Lower lobe of right lung (tissue), 2 donors: ENCODE measurements at regions not wholly inside any gene's neighbourhood (a gene's known extent, or its start where the extent isn't known, plus 50 kb on each side); places are given as distances from the start of the nearest gene placed in this dataset.

Experiments used
- ATAC-seq, 2 donors: fragments of 200-7000 bp; cut with Tn5 transposase; one replicate each; pipeline ENCODE4 v1.9.1; 2020 to 2022; ENCODE audit warnings: mild to moderate bottlenecking in 2 of 2, moderate library complexity in 2 of 2
- DNase-seq: peaks from one replicate; pipeline ENCODE4 v3.0.0-alpha.2; 2020
- H3K27ac ChIP-seq: fragments of 200-600 bp; one replicate; pipeline ENCODE4 v1.8.0; 2022
- H3K27me3 ChIP-seq: fragments of 200-600 bp; one replicate; pipeline ENCODE4 v1.8.0; 2022; ENCODE audit warnings: low read depth
- H3K36me3 ChIP-seq: fragments of 200-600 bp; one replicate; pipeline ENCODE4 v1.8.0; 2022; ENCODE audit warnings: mild to moderate bottlenecking
- H3K4me1 ChIP-seq: fragments of 200-600 bp; one replicate; pipeline ENCODE4 v1.8.0; 2022
- H3K4me3 ChIP-seq: fragments of 200-600 bp; one replicate; pipeline ENCODE4 v1.8.0; 2022; ENCODE audit warnings: mild to moderate bottlenecking
- H3K9me3 ChIP-seq: fragments of 200-600 bp; one replicate; pipeline ENCODE4 v1.8.0; 2022
- CTCF ChIP-seq: fragments of 200-600 bp; IDR thresholded peaks from one replicate; pipeline ENCODE4 v1.8.0; 2022; ENCODE audit warnings: antibody characterized with exemption, mild to moderate bottlenecking
- intact Hi-C: fragments of 100-400 bp; cut with DNase I; formaldehyde crosslinking; loops from one replicate; pipeline ENCODE4 v1.11.0; 2022
- donor health status: DM: no; HTN: yes; CAD: no; lungs with severe emphysema.

- intact Hi-C loops, result no loop called here
- no peaks in the 10 kb centered on the region for H3K36me3 ChIP-seq
- no peak for TF ChIP-seq CTCF
Observed at GRCh38 chr2:220491670-220492069, 864.2 kb downstream of the SLC4A3 start.

GRCh38 chr2:220493871-220494525, 866.6 kb downstream of the SLC4A3 start:
- ATAC-seq, result no peak
- no peak overlapping the region for H3K27ac ChIP-seq

More at GRCh38 chr2:220491670-220492069, 864.2 kb downstream of the SLC4A3 start:
- DNase-seq (no peak), ATAC-seq (no peak)
- no peaks in the 10 kb centered on the region for H3K4me1 ChIP-seq
- H3K27ac ChIP-seq, result no peak overlapping the region
- H3K27me3 ChIP-seq, result no peaks in the 10 kb centered on the region
- no peaks in the 10 kb centered on the region for H3K9me3 ChIP-seq
- H3K4me3 ChIP-seq, result no peak overlapping the region

GRCh38 chr2:220496513-220496912, 869.1 kb downstream of the SLC4A3 start:
- no peak for ATAC-seq
- TF ChIP-seq CTCF, result no peak
- no peak overlapping the region for H3K4me3 ChIP-seq

More at GRCh38 chr2:220493871-220494525, 866.6 kb downstream of the SLC4A3 start:
- no peak for TF ChIP-seq CTCF
- Histone ChIP-seq H3K4me1 (no peaks in the 10 kb centered on the region), H3K36me3 (no peaks in the 10 kb centered on the region), H3K27me3 (no peaks in the 10 kb centered on the region), H3K4me3 (no peak overlapping the region), H3K9me3 (no peaks in the 10 kb centered on the region)
- no peak for DNase-seq
- intact Hi-C loops, result no loop called here

DNA sequence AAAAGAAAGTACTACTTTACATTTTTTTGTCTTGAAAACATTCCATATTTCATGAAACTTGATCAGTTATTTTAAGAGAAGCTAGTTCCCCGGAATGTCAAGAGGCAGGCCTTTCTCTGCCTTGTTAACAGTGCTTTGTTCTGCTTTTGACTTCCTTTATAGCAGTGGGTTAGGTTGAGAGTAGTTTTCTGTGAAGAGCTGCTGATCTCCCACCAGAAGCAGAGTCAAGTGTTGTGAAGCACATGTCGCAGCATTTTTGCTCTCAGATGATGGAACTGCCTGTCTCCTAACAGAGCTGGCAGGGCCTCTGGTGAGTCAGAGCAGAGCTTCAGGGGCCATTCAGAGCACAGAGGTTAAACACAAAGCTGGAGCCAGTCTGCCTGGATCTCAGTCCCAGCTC, 871.8 kb downstream of the SLC4A3 start:
- TF ChIP-seq CTCF, result no peak
- ATAC-seq, result peak in 1 of 2 donors; percentile 23
- Histone ChIP-seq H3K27ac (no peak overlapping the region), H3K9me3 (no peaks in the 10 kb centered on the region), H3K27me3 (no peaks in the 10 kb centered on the region), H3K36me3 (no peaks in the 10 kb centered on the region), H3K4me1 (no peaks in the 10 kb centered on the region), H3K4me3 (no peak overlapping the region)
- DNase-seq, result no peak
- intact Hi-C loops, result no loop called here

More at GRCh38 chr2:220496513-220496912, 869.1 kb downstream of the SLC4A3 start:
- Histone ChIP-seq H3K4me1 (no peaks in the 10 kb centered on the region), H3K9me3 (no peaks in the 10 kb centered on the region), H3K36me3 (no peaks in the 10 kb centered on the region), H3K27ac (no peak overlapping the region), H3K27me3 (no peaks in the 10 kb centered on the region)
- intact Hi-C loops, result no loop called here
- no peak for DNase-seq

GRCh38 chr2:220502539-220502938, 875.1 kb downstream of the SLC4A3 start:
- intact Hi-C loops, result no loop called here
- DNase-seq (no peak), ATAC-seq (no peak)
- no peaks in the 10 kb centered on the region for H3K4me1 ChIP-seq
- no peak overlapping the region for H3K4me3 ChIP-seq
- H3K36me3 ChIP-seq, result no peaks in the 10 kb centered on the region
- no peak overlapping the region for H3K27ac ChIP-seq
- TF ChIP-seq CTCF, result no peak
- H3K9me3 ChIP-seq, result no peaks in the 10 kb centered on the region
- H3K27me3 ChIP-seq, result no peaks in the 10 kb centered on the region
